Stimulated activated naive CD8-positive, alpha-beta T cell treated with anti-CD3 and anti-CD28 coated beads, Interleukin-15, Interleukin-2, amounts not matched to agents 100 ng/mL and 50 ng/mL, for 24 hours (primary cell): ENCODE measurements at regions not wholly inside any gene's neighbourhood (a gene's known extent, or its start where the extent isn't known, plus 50 kb on each side); places are given as distances from the start of the nearest gene placed in this dataset.
"Not testable (repeated sequence)": the region's sequence is repeated elsewhere in the genome, so short reads cannot be mapped to it uniquely, and the experiment has no call there.

Experiments
- H3K27ac Mint-ChIP-seq: one replicate; pipeline ENCODE4 v1.8.0; 2021; ENCODE audit warnings: mild to moderate bottlenecking, mixed read lengths
- H3K27me3 Mint-ChIP-seq: one replicate; pipeline ENCODE4 v1.8.0; 2021; ENCODE audit warnings: mixed read lengths
- H3K36me3 Mint-ChIP-seq: one replicate; pipeline ENCODE4 v1.8.0; 2021; ENCODE audit warnings: low read depth, mixed read lengths
- H3K4me1 Mint-ChIP-seq: one replicate; pipeline ENCODE4 v1.8.0; 2021; ENCODE audit warnings: low read depth, mixed read lengths
- H3K4me3 Mint-ChIP-seq: one replicate; pipeline ENCODE4 v1.8.0; 2021; ENCODE audit warnings: mild to moderate bottlenecking, mixed read lengths
- H3K9me3 Mint-ChIP-seq: one replicate; pipeline ENCODE4 v1.8.0; 2021; ENCODE audit warnings: mixed read lengths

GRCh38 chr5:117615226-117615625, 1040.6 kb upstream of the SEMA6A start:
- Mint-ChIP-seq H3K9me3 (peaks cover 6% of the 10 kb centered on the region), H3K36me3 (no peaks in the 10 kb centered on the region), H3K4me3 (no peak overlapping the region), H3K27me3 (no peaks in the 10 kb centered on the region), H3K27ac (no peak overlapping the region), H3K4me1 (no peaks in the 10 kb centered on the region)

GRCh38 chr5:117614408-117614807, 1039.8 kb upstream of the SEMA6A start:
- no peak overlapping the region for H3K27ac Mint-ChIP-seq
- no peak overlapping the region for H3K4me3 Mint-ChIP-seq
- H3K36me3 Mint-ChIP-seq = no peaks in the 10 kb centered on the region
- H3K27me3 Mint-ChIP-seq = no peaks in the 10 kb centered on the region
- H3K4me1 Mint-ChIP-seq = no peaks in the 10 kb centered on the region
- peaks cover 13% of the 10 kb centered on the region for H3K9me3 Mint-ChIP-seq

GRCh38 chr5:117604845-117605244, 1030.2 kb upstream of the SEMA6A start:
- H3K36me3 Mint-ChIP-seq = no peaks in the 10 kb centered on the region
- no peak overlapping the region for H3K4me3 Mint-ChIP-seq
- H3K27me3 Mint-ChIP-seq = no peaks in the 10 kb centered on the region
- no peaks in the 10 kb centered on the region for H3K4me1 Mint-ChIP-seq
- H3K9me3 Mint-ChIP-seq = peaks cover 3% of the 10 kb centered on the region
- no peak overlapping the region for H3K27ac Mint-ChIP-seq

- H3K27me3 Mint-ChIP-seq, H3K9me3 Mint-ChIP-seq, H3K27ac Mint-ChIP-seq: not testable (repeated sequence)
Measured at GRCh38 chr5:117599811-117600210, 1025.2 kb upstream of the SEMA6A start.

GRCh38 chr5:117594166-117594565, 1019.5 kb upstream of the SEMA6A start:
- Mint-ChIP-seq H3K4me3 (no peak overlapping the region), H3K27me3 (no peaks in the 10 kb centered on the region), H3K36me3 (no peaks in the 10 kb centered on the region), H3K9me3 (no peaks in the 10 kb centered on the region), H3K4me1 (no peaks in the 10 kb centered on the region), H3K27ac (no peak overlapping the region)

More at GRCh38 chr5:117599811-117600210, 1025.2 kb upstream of the SEMA6A start:
- H3K4me3 Mint-ChIP-seq, H3K4me1 Mint-ChIP-seq, H3K36me3 Mint-ChIP-seq: not testable (repeated sequence)

GRCh38 chr5:117590944-117591343, 1016.3 kb upstream of the SEMA6A start:
- Mint-ChIP-seq H3K27ac (no peak overlapping the region), H3K27me3 (no peaks in the 10 kb centered on the region), H3K4me1 (no peaks in the 10 kb centered on the region), H3K9me3 (no peaks in the 10 kb centered on the region), H3K36me3 (no peaks in the 10 kb centered on the region), H3K4me3 (no peak overlapping the region)

- Mint-ChIP-seq H3K27me3 (no peaks in the 10 kb centered on the region), H3K4me3 (no peak overlapping the region), H3K4me1 (no peaks in the 10 kb centered on the region), H3K9me3 (no peaks in the 10 kb centered on the region), H3K27ac (no peak overlapping the region), H3K36me3 (no peaks in the 10 kb centered on the region)
Measured at GRCh38 chr5:117588611-117589010, 1014.0 kb upstream of the SEMA6A start.

- no peak overlapping the region for H3K27ac Mint-ChIP-seq
- no peaks in the 10 kb centered on the region for H3K36me3 Mint-ChIP-seq
- no peak overlapping the region for H3K4me3 Mint-ChIP-seq
- no peaks in the 10 kb centered on the region for H3K4me1 Mint-ChIP-seq
- H3K9me3 Mint-ChIP-seq = no peaks in the 10 kb centered on the region
- H3K27me3 Mint-ChIP-seq = no peaks in the 10 kb centered on the region
Measured at GRCh38 chr5:117587111-117587510, 1012.5 kb upstream of the SEMA6A start.

- no peaks in the 10 kb centered on the region for H3K27me3 Mint-ChIP-seq
- H3K4me1 Mint-ChIP-seq = no peaks in the 10 kb centered on the region
- H3K36me3 Mint-ChIP-seq = no peaks in the 10 kb centered on the region
- H3K4me3 Mint-ChIP-seq = no peak overlapping the region
- H3K27ac Mint-ChIP-seq = no peak overlapping the region
- H3K9me3 Mint-ChIP-seq = no peaks in the 10 kb centered on the region
Measured at GRCh38 chr5:117568622-117569021, 994.0 kb upstream of the SEMA6A start.

GRCh38 chr5:117568126-117568525, 993.5 kb upstream of the SEMA6A start:
- Mint-ChIP-seq H3K9me3 (no peaks in the 10 kb centered on the region), H3K4me1 (no peaks in the 10 kb centered on the region), H3K27ac (no peak overlapping the region), H3K27me3 (no peaks in the 10 kb centered on the region), H3K36me3 (no peaks in the 10 kb centered on the region), H3K4me3 (no peak overlapping the region)

- H3K27ac Mint-ChIP-seq = no peak overlapping the region
- H3K9me3 Mint-ChIP-seq = no peaks in the 10 kb centered on the region
- H3K4me3 Mint-ChIP-seq = no peak overlapping the region
- no peaks in the 10 kb centered on the region for H3K27me3 Mint-ChIP-seq
- no peaks in the 10 kb centered on the region for H3K4me1 Mint-ChIP-seq
- H3K36me3 Mint-ChIP-seq = no peaks in the 10 kb centered on the region
Measured at GRCh38 chr5:117562647-117563046, 988.0 kb upstream of the SEMA6A start.

GRCh38 chr5:117561531-117561930, 986.9 kb upstream of the SEMA6A start:
- no peaks in the 10 kb centered on the region for H3K27me3 Mint-ChIP-seq
- no peak overlapping the region for H3K27ac Mint-ChIP-seq
- no peaks in the 10 kb centered on the region for H3K4me1 Mint-ChIP-seq
- no peak overlapping the region for H3K4me3 Mint-ChIP-seq
- H3K9me3 Mint-ChIP-seq = no peaks in the 10 kb centered on the region
- no peaks in the 10 kb centered on the region for H3K36me3 Mint-ChIP-seq

GRCh38 chr5:117559005-117559844, 984.6 kb upstream of the SEMA6A start:
- H3K27me3 Mint-ChIP-seq = no peaks in the 10 kb centered on the region
- no peaks in the 10 kb centered on the region for H3K36me3 Mint-ChIP-seq
- H3K4me1 Mint-ChIP-seq = no peaks in the 10 kb centered on the region

GRCh38 chr5:117551236-117551635, 976.6 kb upstream of the SEMA6A start:
- Mint-ChIP-seq H3K9me3 (peaks cover 3% of the 10 kb centered on the region), H3K4me3 (no peak overlapping the region), H3K27ac (no peak overlapping the region), H3K27me3 (no peaks in the 10 kb centered on the region), H3K36me3 (no peaks in the 10 kb centered on the region), H3K4me1 (no peaks in the 10 kb centered on the region)

More at GRCh38 chr5:117559005-117559844, 984.6 kb upstream of the SEMA6A start:
- Mint-ChIP-seq H3K27ac (no peak overlapping the region), H3K4me3 (no peak overlapping the region), H3K9me3 (no peaks in the 10 kb centered on the region)

- H3K4me1 Mint-ChIP-seq = no peaks in the 10 kb centered on the region
- no peak overlapping the region for H3K27ac Mint-ChIP-seq
- H3K27me3 Mint-ChIP-seq = no peaks in the 10 kb centered on the region
- H3K4me3 Mint-ChIP-seq = no peak overlapping the region
- H3K9me3 Mint-ChIP-seq = peaks cover 9% of the 10 kb centered on the region
- H3K36me3 Mint-ChIP-seq = no peaks in the 10 kb centered on the region
Measured at GRCh38 chr5:117547192-117547591, 972.6 kb upstream of the SEMA6A start.

GRCh38 chr5:117539692-117540091, 965.1 kb upstream of the SEMA6A start:
- Mint-ChIP-seq H3K27me3 (no peaks in the 10 kb centered on the region), H3K4me1 (no peaks in the 10 kb centered on the region)

More at GRCh38 chr5:117539692-117540091, 965.1 kb upstream of the SEMA6A start:
- Mint-ChIP-seq H3K36me3 (no peaks in the 10 kb centered on the region), H3K9me3 (peaks cover 9% of the 10 kb centered on the region), H3K27ac (no peak overlapping the region), H3K4me3 (no peak overlapping the region)
